ENCODE measurements at regions not wholly inside any gene's neighbourhood (a gene's known extent, or its start where the extent isn't known, plus 50 kb on each side); places are given as distances from the start of the nearest gene placed in this dataset.

DNA sequence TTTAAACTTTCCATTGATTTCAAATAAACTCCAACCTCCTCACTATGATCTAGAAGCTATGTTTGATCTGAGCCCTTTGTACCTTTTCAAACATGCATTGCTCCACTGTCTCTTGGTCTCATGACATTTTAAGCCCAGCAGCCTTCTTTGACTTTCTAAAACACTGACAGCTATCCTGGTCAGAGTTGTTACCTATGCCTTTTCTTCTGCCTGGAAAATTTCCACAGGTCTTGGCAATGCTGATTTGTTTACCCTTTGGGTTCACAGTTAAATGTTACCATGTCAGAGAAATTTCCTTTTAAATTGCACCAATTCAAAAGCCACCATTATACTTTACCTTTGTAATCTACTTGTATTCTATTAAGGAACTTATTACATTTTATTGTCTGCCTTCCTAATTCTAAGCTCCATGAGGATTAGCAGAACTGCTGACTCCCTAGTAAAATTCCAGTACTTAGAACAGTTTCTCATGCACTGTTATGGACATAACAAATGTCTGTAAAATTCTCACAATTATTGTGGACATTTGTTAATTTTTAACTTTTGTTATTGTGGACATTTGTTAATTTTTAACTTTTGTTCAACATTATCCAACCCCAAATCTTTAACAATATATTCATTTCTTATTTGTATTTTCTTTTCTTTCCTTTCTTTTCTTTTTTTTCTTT lies 1064.4 kb downstream of the NCAM2 start:
- TF ChIP-seq, protein P1, sequence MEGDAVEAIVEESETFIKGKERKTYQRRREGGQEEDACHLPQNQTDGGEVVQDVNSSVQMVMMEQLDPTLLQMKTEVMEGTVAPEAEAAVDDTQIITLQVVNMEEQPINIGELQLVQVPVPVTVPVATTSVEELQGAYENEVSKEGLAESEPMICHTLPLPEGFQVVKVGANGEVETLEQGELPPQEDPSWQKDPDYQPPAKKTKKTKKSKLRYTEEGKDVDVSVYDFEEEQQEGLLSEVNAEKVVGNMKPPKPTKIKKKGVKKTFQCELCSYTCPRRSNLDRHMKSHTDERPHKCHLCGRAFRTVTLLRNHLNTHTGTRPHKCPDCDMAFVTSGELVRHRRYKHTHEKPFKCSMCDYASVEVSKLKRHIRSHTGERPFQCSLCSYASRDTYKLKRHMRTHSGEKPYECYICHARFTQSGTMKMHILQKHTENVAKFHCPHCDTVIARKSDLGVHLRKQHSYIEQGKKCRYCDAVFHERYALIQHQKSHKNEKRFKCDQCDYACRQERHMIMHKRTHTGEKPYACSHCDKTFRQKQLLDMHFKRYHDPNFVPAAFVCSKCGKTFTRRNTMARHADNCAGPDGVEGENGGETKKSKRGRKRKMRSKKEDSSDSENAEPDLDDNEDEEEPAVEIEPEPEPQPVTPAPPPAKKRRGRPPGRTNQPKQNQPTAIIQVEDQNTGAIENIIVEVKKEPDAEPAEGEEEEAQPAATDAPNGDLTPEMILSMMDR (conservative IDR thresholded peaks at IDR 0.05) = no peak
- no peak for TF ChIP-seq EZH2 (IDR thresholded peaks at IDR 0.05; ENCODE audit: low read depth)
